ENCODE measurements at regions not wholly inside any gene's neighbourhood (a gene's known extent, or its start where the extent isn't known, plus 50 kb on each side); places are given as distances from the start of the nearest gene placed in this dataset.

GRCh38 chr13:58782736-58783135 is 1151.2 kb downstream of the PCDH17 start:
- CTCF ChIA-PET = no interaction called here
- H3K9me3 ChIP-seq = no peaks in the 10 kb centered on the region

DNA sequence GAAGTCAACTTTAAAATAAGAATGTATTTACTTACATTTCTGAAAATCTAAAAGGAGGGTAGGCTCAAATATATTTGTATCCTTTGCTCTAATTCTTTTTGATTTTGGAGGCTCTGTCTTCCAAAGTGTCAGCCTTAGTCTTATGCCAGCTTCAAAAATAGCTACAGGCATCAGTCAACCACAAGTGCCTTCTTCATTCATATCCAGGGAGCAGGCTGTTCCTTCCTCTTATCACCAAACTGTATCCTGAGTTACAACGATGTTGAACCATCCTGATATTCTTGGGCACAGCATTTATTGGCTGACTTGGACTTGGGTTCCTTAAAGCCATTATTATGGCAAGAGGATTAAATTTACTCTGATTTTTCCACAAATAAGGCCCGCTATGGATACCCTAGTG is 1161.3 kb downstream of the PCDH17 start:
- H3K36me3 ChIP-seq (replicated peaks in 1 of 2; ENCODE audit: control insufficient read depth in 1 of 2, insufficient read depth in 2 of 2, low read length in 1 of 2) = no peaks in the 10 kb centered on the region
- no peaks in the 10 kb centered on the region for H3F3A ChIP-seq (replicated peaks; ENCODE audit: insufficient read depth)
- CTCF ChIA-PET = no interaction called here
- no peaks in the 10 kb centered on the region for H4K20me1 ChIP-seq (ENCODE audit: insufficient read depth)
- H3K79me2 ChIP-seq (ENCODE audit: insufficient read depth) = no peaks in the 10 kb centered on the region
- no peaks in the 10 kb centered on the region for H3K27me3 ChIP-seq (ENCODE audit: insufficient read depth)
- no peaks in the 10 kb centered on the region for H3K9me3 ChIP-seq
- no peak overlapping the region for H3K9ac ChIP-seq
- H3K4me2 ChIP-seq = no peak overlapping the region
- H3K4me1 ChIP-seq (ENCODE audit: control insufficient read depth in 1 of 2, insufficient read depth in 2 of 2, low read depth in 1 of 2, low read length in 1 of 2) = no peaks in the 10 kb centered on the region
- POLR2A ChIA-PET = no interaction called here
- WGBS (ENCODE audit: low lambda C conversion rate) = 52% methylated on average over 2 of the region's 2 CpGs
- no peak overlapping the region for H2AFZ ChIP-seq (ENCODE audit: low read depth)
- no peak overlapping the region for H3K4me3 ChIP-seq (ENCODE audit: low read depth in 2 of 2, low read length in 1 of 2)
- DNase-seq = no peak
- H3K9me2 ChIP-seq = no peaks in the 10 kb centered on the region
- no peak overlapping the region for H3K27ac ChIP-seq (ENCODE audit: low read depth in 2 of 2, low read length in 1 of 2)
- TF ChIP-seq GABPA (IDR thresholded peaks at IDR 0.05; ENCODE audit: low read depth) = no peak
- TF ChIP-seq MEF2A (IDR thresholded peaks at IDR 0.05; ENCODE audit: borderline replicate concordance, low read depth) = no peak
- no peak for TF ChIP-seq RAD21 (IDR thresholded peaks at IDR 0.05; ENCODE audit: low read length)
- no peak for TF ChIP-seq EP300 (IDR thresholded peaks at IDR 0.05; ENCODE audit: borderline replicate concordance in 1 of 2, low read depth in 1 of 2, low read length in 1 of 2)
- TF ChIP-seq, protein P1, sequence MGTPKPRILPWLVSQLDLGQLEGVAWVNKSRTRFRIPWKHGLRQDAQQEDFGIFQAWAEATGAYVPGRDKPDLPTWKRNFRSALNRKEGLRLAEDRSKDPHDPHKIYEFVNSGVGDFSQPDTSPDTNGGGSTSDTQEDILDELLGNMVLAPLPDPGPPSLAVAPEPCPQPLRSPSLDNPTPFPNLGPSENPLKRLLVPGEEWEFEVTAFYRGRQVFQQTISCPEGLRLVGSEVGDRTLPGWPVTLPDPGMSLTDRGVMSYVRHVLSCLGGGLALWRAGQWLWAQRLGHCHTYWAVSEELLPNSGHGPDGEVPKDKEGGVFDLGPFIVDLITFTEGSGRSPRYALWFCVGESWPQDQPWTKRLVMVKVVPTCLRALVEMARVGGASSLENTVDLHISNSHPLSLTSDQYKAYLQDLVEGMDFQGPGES (IDR thresholded peaks at IDR 0.05; ENCODE audit: low read depth, low read length) = no peak
- no peak for TF ChIP-seq ELF1 (IDR thresholded peaks at IDR 0.05)
- no peak for TF ChIP-seq RCOR1 (IDR thresholded peaks at IDR 0.05; ENCODE audit: low read length)
- no peak for TF ChIP-seq EZH2phosphoT487 (IDR thresholded peaks at IDR 0.05; ENCODE audit: borderline replicate concordance, low read depth)
- TF ChIP-seq PBX3 (IDR thresholded peaks at IDR 0.05) = no peak
- TF ChIP-seq, protein P2, sequence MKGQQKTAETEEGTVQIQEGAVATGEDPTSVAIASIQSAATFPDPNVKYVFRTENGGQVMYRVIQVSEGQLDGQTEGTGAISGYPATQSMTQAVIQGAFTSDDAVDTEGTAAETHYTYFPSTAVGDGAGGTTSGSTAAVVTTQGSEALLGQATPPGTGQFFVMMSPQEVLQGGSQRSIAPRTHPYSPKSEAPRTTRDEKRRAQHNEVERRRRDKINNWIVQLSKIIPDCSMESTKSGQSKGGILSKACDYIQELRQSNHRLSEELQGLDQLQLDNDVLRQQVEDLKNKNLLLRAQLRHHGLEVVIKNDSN (IDR thresholded peaks at IDR 0.05; ENCODE audit: borderline replicate concordance, low read depth) = no peak
- no peak for TF ChIP-seq NRF1 (IDR thresholded peaks at IDR 0.05; ENCODE audit: low read depth, low read length)
- TF ChIP-seq TCF12 (IDR thresholded peaks at IDR 0.05) = no peak
- no peak for TF ChIP-seq CTCF (IDR thresholded peaks at IDR 0.05)
- no peak for TF ChIP-seq SMC3 (IDR thresholded peaks at IDR 0.05; ENCODE audit: low read depth, low read length)
- TF ChIP-seq JUND (IDR thresholded peaks at IDR 0.05) = no peak
- TF ChIP-seq TAF1 (IDR thresholded peaks at IDR 0.05; ENCODE audit: borderline replicate concordance, low read depth, low read length) = no peak
- TF ChIP-seq CHD2 (IDR thresholded peaks at IDR 0.05; ENCODE audit: low read length, partially characterized antibody) = no peak

More at GRCh38 chr13:58782736-58783135, 1151.2 kb downstream of the PCDH17 start:
- H3K4me3 ChIP-seq (ENCODE audit: low read depth in 2 of 2, low read length in 1 of 2) = no peak overlapping the region
- H3K4me2 ChIP-seq = no peak overlapping the region
- no peaks in the 10 kb centered on the region for H3K36me3 ChIP-seq (replicated peaks in 1 of 2; ENCODE audit: control insufficient read depth in 1 of 2, insufficient read depth in 2 of 2, low read length in 1 of 2)
- H3K9ac ChIP-seq = no peak overlapping the region
- POLR2A ChIA-PET = no interaction called here
- no peak overlapping the region for H3K27ac ChIP-seq (ENCODE audit: low read depth in 2 of 2, low read length in 1 of 2)
- H3K4me1 ChIP-seq (ENCODE audit: control insufficient read depth in 1 of 2, insufficient read depth in 2 of 2, low read depth in 1 of 2, low read length in 1 of 2) = no peaks in the 10 kb centered on the region
- no peaks in the 10 kb centered on the region for H3K9me2 ChIP-seq
- WGBS (ENCODE audit: low lambda C conversion rate) = 81% methylated on average over 1 of the region's 1 CpG
- TF ChIP-seq RXRA (IDR thresholded peaks at IDR 0.05; ENCODE audit: borderline replicate concordance, low read depth) (no peak), JUND (IDR thresholded peaks at IDR 0.05) (no peak), TCF12 (IDR thresholded peaks at IDR 0.05) (no peak), FOXM1 (IDR thresholded peaks at IDR 0.05; ENCODE audit: low read depth) (no peak), NFIC (IDR thresholded peaks at IDR 0.05; ENCODE audit: borderline replicate concordance) (no peak), RAD21 (IDR thresholded peaks at IDR 0.05; ENCODE audit: low read length) (no peak), RFX5 (IDR thresholded peaks at IDR 0.05; ENCODE audit: low read length) (no peak), EZH2phosphoT487 (IDR thresholded peaks at IDR 0.05; ENCODE audit: borderline replicate concordance, low read depth) (no peak), SIN3A (IDR thresholded peaks at IDR 0.05; ENCODE audit: borderline replicate concordance, low read depth, low read length) (no peak), MXI1 (IDR thresholded peaks at IDR 0.05; ENCODE audit: low read depth, low read length) (no peak)
- TF ChIP-seq, protein P3, sequence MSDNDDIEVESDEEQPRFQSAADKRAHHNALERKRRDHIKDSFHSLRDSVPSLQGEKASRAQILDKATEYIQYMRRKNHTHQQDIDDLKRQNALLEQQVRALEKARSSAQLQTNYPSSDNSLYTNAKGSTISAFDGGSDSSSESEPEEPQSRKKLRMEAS (IDR thresholded peaks at IDR 0.05; ENCODE audit: low read depth) = no peak
- TF ChIP-seq, protein P4, sequence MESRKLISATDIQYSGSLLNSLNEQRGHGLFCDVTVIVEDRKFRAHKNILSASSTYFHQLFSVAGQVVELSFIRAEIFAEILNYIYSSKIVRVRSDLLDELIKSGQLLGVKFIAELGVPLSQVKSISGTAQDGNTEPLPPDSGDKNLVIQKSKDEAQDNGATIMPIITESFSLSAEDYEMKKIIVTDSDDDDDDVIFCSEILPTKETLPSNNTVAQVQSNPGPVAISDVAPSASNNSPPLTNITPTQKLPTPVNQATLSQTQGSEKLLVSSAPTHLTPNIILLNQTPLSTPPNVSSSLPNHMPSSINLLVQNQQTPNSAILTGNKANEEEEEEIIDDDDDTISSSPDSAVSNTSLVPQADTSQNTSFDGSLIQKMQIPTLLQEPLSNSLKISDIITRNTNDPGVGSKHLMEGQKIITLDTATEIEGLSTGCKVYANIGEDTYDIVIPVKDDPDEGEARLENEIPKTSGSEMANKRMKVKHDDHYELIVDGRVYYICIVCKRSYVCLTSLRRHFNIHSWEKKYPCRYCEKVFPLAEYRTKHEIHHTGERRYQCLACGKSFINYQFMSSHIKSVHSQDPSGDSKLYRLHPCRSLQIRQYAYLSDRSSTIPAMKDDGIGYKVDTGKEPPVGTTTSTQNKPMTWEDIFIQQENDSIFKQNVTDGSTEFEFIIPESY (IDR thresholded peaks at IDR 0.05; ENCODE audit: borderline replicate concordance, low read depth) = no peak
- no peak overlapping the region for H2AFZ ChIP-seq (ENCODE audit: low read depth)
- H3K79me2 ChIP-seq (ENCODE audit: insufficient read depth) = no peaks in the 10 kb centered on the region
- no peaks in the 10 kb centered on the region for H3F3A ChIP-seq (replicated peaks; ENCODE audit: insufficient read depth)
- no peak for DNase-seq
- no peaks in the 10 kb centered on the region for H4K20me1 ChIP-seq (ENCODE audit: insufficient read depth)
- no peaks in the 10 kb centered on the region for H3K27me3 ChIP-seq (ENCODE audit: insufficient read depth)
